H9 (cell line): ENCODE measurements at regions not wholly inside any gene's neighbourhood (a gene's known extent, or its start where the extent isn't known, plus 50 kb on each side); places are given as distances from the start of the nearest gene placed in this dataset.

Experiments
- DNase-seq: peaks from one replicate; pipeline ENCODE4 v3.0.0-alpha.2; 2017
- H2AFZ ChIP-seq: one replicate; pipeline ENCODE4 v1.6.1; 2013; ENCODE audit warnings: mild to moderate bottlenecking, low read length, control low read depth, moderate library complexity
- H2AK5ac ChIP-seq: 2 replicates; pipeline ENCODE4 v1.6.1; 2013; ENCODE audit warnings: low read length, control low read depth, mixed read lengths; ENCODE audit not compliant: insufficient read length
- H2BK120ac ChIP-seq: one replicate; pipeline ENCODE4 v1.6.1; 2013; ENCODE audit warnings: low read depth, mild to moderate bottlenecking, low read length, control low read depth, inconsistent platforms; ENCODE audit not compliant: poor library complexity, severe bottlenecking
- H2BK12ac ChIP-seq: 2 replicates; pipeline ENCODE4 v1.6.1; 2013; ENCODE audit warnings: low read length, control low read depth, mixed read lengths, low read depth; ENCODE audit not compliant: insufficient read length
- H2BK15ac ChIP-seq: 2 replicates; pipeline ENCODE4 v1.6.1; 2013; ENCODE audit warnings: low read depth, low read length, control low read depth
- H2BK20ac ChIP-seq: one replicate; pipeline ENCODE4 v1.6.1; 2013; ENCODE audit warnings: low read depth, mild to moderate bottlenecking, low read length, control low read depth, inconsistent platforms; ENCODE audit not compliant: poor library complexity, severe bottlenecking
- H2BK5ac ChIP-seq: 2 replicates; pipeline ENCODE4 v1.6.1; 2013; ENCODE audit warnings: low read length, control low read depth, mixed read lengths; ENCODE audit not compliant: insufficient read length
- H3K14ac ChIP-seq: 2 replicates; pipeline ENCODE4 v1.6.1; 2013; ENCODE audit warnings: low read length, control low read depth; ENCODE audit not compliant: insufficient read depth
- H3K18ac ChIP-seq: 2 replicates; pipeline ENCODE4 v1.6.1; 2013; ENCODE audit warnings: low read depth, mild to moderate bottlenecking, mixed read lengths, low read length, control low read depth; ENCODE audit not compliant: insufficient read length
- H3K23ac ChIP-seq: 2 replicates; pipeline ENCODE4 v1.6.1; 2013; ENCODE audit warnings: low read length, control low read depth, mixed read lengths, low read depth; ENCODE audit not compliant: insufficient read length
- H3K23me2 ChIP-seq: 2 replicates; pipeline ENCODE4 v1.6.1; 2013; ENCODE audit warnings: low read depth, mild to moderate bottlenecking, mixed read lengths, low read length, control low read depth; ENCODE audit not compliant: insufficient read length, poor library complexity, severe bottlenecking
- H3K27ac ChIP-seq: 2 replicates; pipeline ENCODE4 v1.5.1; 2013; ENCODE audit warnings: low read length, control low read depth, mixed read lengths, low read depth; ENCODE audit not compliant: insufficient read length
- H3K27me3 ChIP-seq: 2 replicates; pipeline ENCODE4 v1.6.1; 2013; ENCODE audit warnings: low read length, control low read depth, inconsistent platforms; ENCODE audit not compliant: insufficient read depth
- H3K4ac ChIP-seq: 2 replicates; pipeline ENCODE4 v1.6.1; 2013; ENCODE audit warnings: low read depth, mild to moderate bottlenecking, control low read depth, inconsistent platforms, low read length, moderate library complexity
- H3K4me1 ChIP-seq: 2 replicates; pipeline ENCODE4 v1.6.1; 2013; ENCODE audit warnings: low read length, control low read depth, inconsistent platforms; ENCODE audit not compliant: insufficient read depth
- H3K4me2 ChIP-seq: 2 replicates; pipeline ENCODE4 v1.6.1; 2013; ENCODE audit warnings: low read length, control low read depth, mixed read lengths; ENCODE audit not compliant: insufficient read length, insufficient read depth
- H3K56ac ChIP-seq: 2 replicates; pipeline ENCODE4 v1.6.1; 2013; ENCODE audit warnings: low read depth, mild to moderate bottlenecking, mixed read lengths, low read length, control low read depth; ENCODE audit not compliant: insufficient read length
- H3K79me1 ChIP-seq: 2 replicates; pipeline ENCODE4 v1.6.1; 2013; ENCODE audit warnings: low read depth, mild to moderate bottlenecking, moderate library complexity, low read length, control low read depth, inconsistent platforms; ENCODE audit not compliant: insufficient read depth, poor library complexity, severe bottlenecking
- H3K79me2 ChIP-seq: 2 replicates; pipeline ENCODE4 v1.6.1; 2013; ENCODE audit warnings: low read length, control low read depth, inconsistent platforms; ENCODE audit not compliant: insufficient read depth
- H3K9ac ChIP-seq: 2 replicates; pipeline ENCODE4 v1.6.1; 2013; ENCODE audit warnings: low read length, control low read depth, mixed read lengths; ENCODE audit not compliant: insufficient read length; ENCODE audit errors: extremely low read depth
- H3K9me3 ChIP-seq: one replicate; pipeline ENCODE4 v1.6.1; 2013; ENCODE audit warnings: low read depth, low read length, inconsistent platforms; ENCODE audit not compliant: control insufficient read depth
- H3T11ph ChIP-seq: one replicate; pipeline ENCODE4 v1.6.1; 2013; ENCODE audit warnings: mild to moderate bottlenecking, low read length, control low read depth, inconsistent platforms
- H4K20me1 ChIP-seq: one replicate; pipeline ENCODE4 v1.6.1; 2013; ENCODE audit not compliant: control insufficient read depth, insufficient read length, insufficient read depth
- H4K5ac ChIP-seq: 2 replicates; pipeline ENCODE4 v1.6.1; 2013; ENCODE audit warnings: low read depth, mild to moderate bottlenecking, mixed read lengths, low read length, control low read depth; ENCODE audit not compliant: insufficient read length
- H4K8ac ChIP-seq: replicated peaks from 2 replicates; pipeline ENCODE4 v1.6.1; 2013; ENCODE audit warnings: low read length, control low read depth, mixed read lengths, low read depth; ENCODE audit not compliant: insufficient read length
- H4K91ac ChIP-seq: 2 replicates; pipeline ENCODE4 v1.6.1; 2013; ENCODE audit warnings: low read depth, mild to moderate bottlenecking, moderate library complexity, mixed read lengths, low read length, control low read depth; ENCODE audit not compliant: insufficient read length
- H3K27ac Mint-ChIP-seq, 3 experiments: 2 replicates in 2 of 3; 3 replicates in 1 of 3; pipeline ENCODE4 v1.8.0; 2020 to 2021; ENCODE audit warnings: mixed read lengths in 3 of 3, mild to moderate bottlenecking in 1 of 3, moderate library complexity in 1 of 3
- H3K27me3 Mint-ChIP-seq: 2 replicates; pipeline ENCODE4 v1.8.0; 2021; ENCODE audit warnings: low read depth, mild to moderate bottlenecking, moderate library complexity, mixed read lengths
- H3K36me3 Mint-ChIP-seq, 3 experiments: 2 replicates in 2 of 3; 3 replicates in 1 of 3; pipeline ENCODE4 v1.8.0; 2020 to 2021; ENCODE audit warnings: low read depth in 3 of 3, mixed read lengths in 3 of 3; ENCODE audit not compliant: insufficient read depth in 1 of 3
- H3K4me1 Mint-ChIP-seq, 2 experiments: 2 replicates each; pipeline ENCODE4 v1.8.0; 2020; ENCODE audit warnings: mixed read lengths in 2 of 2
- H3K4me3 Mint-ChIP-seq, 2 experiments: 2 replicates in 1 of 2; 3 replicates in 1 of 2; pipeline ENCODE4 v1.8.0; 2020 to 2021; ENCODE audit warnings: mild to moderate bottlenecking in 2 of 2, mixed read lengths in 2 of 2, moderate library complexity in 1 of 2
- H3K9me3 Mint-ChIP-seq, 2 experiments: 2 replicates in 1 of 2; 3 replicates in 1 of 2; pipeline ENCODE4 v1.8.0; 2020; ENCODE audit warnings: mild to moderate bottlenecking in 2 of 2, mixed read lengths in 2 of 2, moderate library complexity in 1 of 2
- CTCF ChIP-seq: fragments of 200-600 bp; sonication (generic); conservative IDR thresholded peaks from 3 replicates; pipeline ENCODE4 v1.8.0; 2021; ENCODE audit warnings: antibody characterized with exemption, mild to moderate bottlenecking
- WGBS: extraction: QIAGEN DNeasy Blood & Tissue Kit; methylation state at CpG from one replicate; pipeline ENCODE4 v1.1.7; 2013; ENCODE audit warnings: missing lambda C conversion rate, low lambda C conversion rate, mixed read lengths; ENCODE audit not compliant: insufficient read length; ENCODE audit errors: extremely low coverage; 5-methylcytosine and 5-hydroxymethylcytosine counted together

- H3K9me3 Mint-ChIP-seq, result no peaks in the 10 kb centered on the region
These were observed 348.0 kb upstream of the TNRC6C start for GRCh38 chr17:77610518-77610893.

More at GRCh38 chr17:77610518-77610893, 348.0 kb upstream of the TNRC6C start:
- no peak overlapping the region for H4K91ac ChIP-seq
- H3K18ac ChIP-seq, result no peak overlapping the region
- no peak overlapping the region for H3K23ac ChIP-seq
- TF ChIP-seq CTCF, result no peak
- H3K9ac ChIP-seq, result no peak overlapping the region
- Mint-ChIP-seq H3K27me3 (peaks cover 19% of the 10 kb centered on the region), H3K4me3 (no peak overlapping the region), H3K4me1 (no peaks in the 10 kb centered on the region; a peak in 1 of 4 replicates), H3K27ac (no peak overlapping the region), H3K36me3 (peaks cover 0 to 2% (median 0%) of the 10 kb centered on the region in 3 experiments; a peak in 1 of 7 replicates)
- H3K27me3 ChIP-seq, result no peaks in the 10 kb centered on the region
- H4K20me1 ChIP-seq, result no peaks in the 10 kb centered on the region
- H2AK5ac ChIP-seq, result no peak overlapping the region
- H4K5ac ChIP-seq, result no peak overlapping the region
- no peaks in the 10 kb centered on the region for H3K23me2 ChIP-seq
- no peak overlapping the region for H2BK120ac ChIP-seq
- H3K9me3 ChIP-seq, result no peaks in the 10 kb centered on the region
- H2BK12ac ChIP-seq, result no peak overlapping the region
- H2BK15ac ChIP-seq, result no peak overlapping the region
- no peak overlapping the region for H3K56ac ChIP-seq
- no peak overlapping the region for H3K4me2 ChIP-seq
- H3K27ac ChIP-seq, result no peak overlapping the region
- H2AFZ ChIP-seq, result no peak overlapping the region
- no peak overlapping the region for H3K4ac ChIP-seq
- H3K14ac ChIP-seq, result no peak overlapping the region
- H3K79me1 ChIP-seq, result no peaks in the 10 kb centered on the region
- no peak overlapping the region for H3T11ph ChIP-seq
- no peaks in the 10 kb centered on the region for H3K79me2 ChIP-seq
- no peak for DNase-seq
- H4K8ac ChIP-seq, result no peak overlapping the region
- WGBS, result no CpG with 5 or more reads among the region's 5 CpGs
- no peak overlapping the region for H2BK20ac ChIP-seq
- H3K4me1 ChIP-seq, result no peaks in the 10 kb centered on the region
- no peak overlapping the region for H2BK5ac ChIP-seq
